ENCODE measurements at regions not wholly inside any gene's neighbourhood (a gene's known extent, or its start where the extent isn't known, plus 50 kb on each side); places are given as distances from the start of the nearest gene placed in this dataset.
"Not testable (repeated sequence)": the region's sequence is repeated elsewhere in the genome, so short reads cannot be mapped to it uniquely, and the experiment has no call there.

GRCh38 chr7:94782777-94783176 is 124.6 kb upstream of the PPP1R9A start:
- no peak overlapping the region for H3K4me3 ChIP-seq
- ATAC-seq, result no peak
- WGBS, 2 donors (ENCODE audit: low coverage in 1 of 2), result 93 to 96% methylated on average over 2 to 4 of the region's 8 CpGs
- H3K27ac ChIP-seq, result no peak overlapping the region
- no peaks in the 10 kb centered on the region for H3K27me3 ChIP-seq
- no peak for TF ChIP-seq POLR2AphosphoS5 (IDR thresholded peaks at IDR 0.05)
- TF ChIP-seq EP300 (IDR thresholded peaks at IDR 0.05), result no peak
- no peak for TF ChIP-seq POLR2A (IDR thresholded peaks at IDR 0.05)
- TF ChIP-seq CTCF (IDR thresholded peaks at IDR 0.05), result no peak
- no peaks in the 10 kb centered on the region for H3K36me3 ChIP-seq
- H3K9me3 ChIP-seq, result peaks cover 0 to 7% (median 0%) of the 10 kb centered on the region in 3 donors
- no peaks in the 10 kb centered on the region for H3K4me1 ChIP-seq

GRCh38 chr7:94787285-94787684 is 120.1 kb upstream of the PPP1R9A start:
- no peak overlapping the region for H3K27ac ChIP-seq
- H3K27me3 ChIP-seq, result no peaks in the 10 kb centered on the region
- H3K36me3 ChIP-seq, result no peaks in the 10 kb centered on the region
- H3K9me3 ChIP-seq, result peaks cover 0 to 7% (median 0%) of the 10 kb centered on the region in 3 donors
- H3K4me1 ChIP-seq, result no peaks in the 10 kb centered on the region
- no peak for ATAC-seq
- WGBS, 2 donors (ENCODE audit: low coverage in 1 of 2), result 13 to 36% methylated on average over 1 of the region's 1 CpG
- no peak overlapping the region for H3K4me3 ChIP-seq
- no peak for TF ChIP-seq EP300 (IDR thresholded peaks at IDR 0.05)
- TF ChIP-seq POLR2AphosphoS5 (IDR thresholded peaks at IDR 0.05), result no peak
- no peak for TF ChIP-seq POLR2A (IDR thresholded peaks at IDR 0.05)
- no peak for TF ChIP-seq CTCF (IDR thresholded peaks at IDR 0.05)

- not testable (repeated sequence) for H3K36me3 ChIP-seq, H3K27ac ChIP-seq, H3K4me3 ChIP-seq, ATAC-seq, H3K9me3 ChIP-seq, H3K27me3 ChIP-seq, H3K4me1 ChIP-seq
- WGBS, 2 donors (ENCODE audit: low coverage in 1 of 2), result 93 to 95% methylated on average over 3 of the region's 3 CpGs
Measured at GRCh38 chr7:94788378-94788777, 119.0 kb upstream of the PPP1R9A start.

- Histone ChIP-seq H3K4me3 (no peak overlapping the region), H3K36me3 (no peaks in the 10 kb centered on the region), H3K27ac (no peak overlapping the region), H3K9me3 (no peaks in the 10 kb centered on the region), H3K27me3 (no peaks in the 10 kb centered on the region), H3K4me1 (no peaks in the 10 kb centered on the region)
- 32 to 75% methylated on average over 1 to 2 of the region's 2 CpGs for WGBS, 2 donors (ENCODE audit: low coverage in 1 of 2)
- no peak for TF ChIP-seq POLR2A (IDR thresholded peaks at IDR 0.05)
- TF ChIP-seq EP300 (IDR thresholded peaks at IDR 0.05), result no peak
- TF ChIP-seq CTCF (IDR thresholded peaks at IDR 0.05), result no peak
- no peak for TF ChIP-seq POLR2AphosphoS5 (IDR thresholded peaks at IDR 0.05)
- no peak for ATAC-seq
Measured at GRCh38 chr7:94792241-94792640, 115.2 kb upstream of the PPP1R9A start.

GRCh38 chr7:94797404-94797803 is 110.0 kb upstream of the PPP1R9A start:
- not testable (repeated sequence) for ATAC-seq

GRCh38 chr7:94803821-94804220 is 103.6 kb upstream of the PPP1R9A start:
- H3K36me3 ChIP-seq, result no peaks in the 10 kb centered on the region
- no peaks in the 10 kb centered on the region for H3K4me1 ChIP-seq
- no peak overlapping the region for H3K4me3 ChIP-seq
- ATAC-seq, result no peak
- H3K9me3 ChIP-seq, result no peaks in the 10 kb centered on the region
- no peak overlapping the region for H3K27ac ChIP-seq
- no peak for TF ChIP-seq POLR2A (IDR thresholded peaks at IDR 0.05)
- TF ChIP-seq CTCF (IDR thresholded peaks at IDR 0.05), result no peak
- TF ChIP-seq POLR2AphosphoS5 (IDR thresholded peaks at IDR 0.05), result no peak
- TF ChIP-seq EP300 (IDR thresholded peaks at IDR 0.05), result no peak
- H3K27me3 ChIP-seq, result no peaks in the 10 kb centered on the region
- 83 to 100% methylated on average over 2 of the region's 2 CpGs for WGBS, 2 donors (ENCODE audit: low coverage in 1 of 2)

More at GRCh38 chr7:94797404-94797803, 110.0 kb upstream of the PPP1R9A start:
- 90 to 91% methylated on average over 6 of the region's 6 CpGs for WGBS, 2 donors (ENCODE audit: low coverage in 1 of 2)
- H3K9me3 ChIP-seq, H3K4me3 ChIP-seq, H3K36me3 ChIP-seq, H3K27me3 ChIP-seq, H3K4me1 ChIP-seq, H3K27ac ChIP-seq: not testable (repeated sequence)

- H3K9me3 ChIP-seq, H3K4me3 ChIP-seq, ATAC-seq, H3K36me3 ChIP-seq, H3K27me3 ChIP-seq, H3K27ac ChIP-seq, H3K4me1 ChIP-seq: not testable (repeated sequence)
- 71 to 82% methylated on average over 1 of the region's 1 CpG for WGBS, 2 donors (ENCODE audit: low coverage in 1 of 2)
Measured at GRCh38 chr7:94808673-94809072, 98.7 kb upstream of the PPP1R9A start.

All from gastroesophageal sphincter (tissue), 4 donors.